NCI-H1930 (cell line): ENCODE measurements at regions not wholly inside any gene's neighbourhood (a gene's known extent, or its start where the extent isn't known, plus 50 kb on each side); places are given as distances from the start of the nearest gene placed in this dataset.
"Not testable (repeated sequence)": the region's sequence is repeated elsewhere in the genome, so short reads cannot be mapped to it uniquely, and the experiment has no call there.

Experiments used
- DNase-seq, 2 experiments: peaks; one replicate each; lab custom pipeline; 2025; lab: John Stamatoyannopoulos, UW

- DNase-seq: no peak
Measured at GRCh38 chr3:4897765-4898453, 81.3 kb upstream of the BHLHE40 start.

- no peak for DNase-seq
Measured at GRCh38 chr3:4898454-4899313, 80.6 kb upstream of the BHLHE40 start.

DNA sequence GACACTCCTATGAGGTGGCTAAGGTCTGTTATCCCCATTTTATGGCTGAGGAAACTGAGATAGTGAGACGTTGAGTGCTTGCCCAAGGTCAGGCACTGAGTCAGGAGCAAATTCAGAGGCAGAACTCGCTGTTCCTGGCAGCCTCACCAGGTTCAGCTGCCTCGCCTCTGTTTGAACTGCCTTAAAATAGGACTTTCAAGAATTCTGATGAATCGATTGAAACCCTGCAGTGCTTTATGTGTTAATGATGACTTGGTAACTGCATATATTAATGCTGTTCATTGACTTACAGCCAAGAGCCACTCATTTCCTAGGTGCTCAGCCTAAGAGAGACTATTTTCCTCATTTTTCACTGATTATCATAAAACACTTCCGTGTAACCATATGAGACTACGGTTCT lies 79.5 kb upstream of the BHLHE40 start:
- DNase-seq: no peak

GRCh38 chr3:4900298-4900697 lies 78.9 kb upstream of the BHLHE40 start:
- DNase-seq: no peak

DNA sequence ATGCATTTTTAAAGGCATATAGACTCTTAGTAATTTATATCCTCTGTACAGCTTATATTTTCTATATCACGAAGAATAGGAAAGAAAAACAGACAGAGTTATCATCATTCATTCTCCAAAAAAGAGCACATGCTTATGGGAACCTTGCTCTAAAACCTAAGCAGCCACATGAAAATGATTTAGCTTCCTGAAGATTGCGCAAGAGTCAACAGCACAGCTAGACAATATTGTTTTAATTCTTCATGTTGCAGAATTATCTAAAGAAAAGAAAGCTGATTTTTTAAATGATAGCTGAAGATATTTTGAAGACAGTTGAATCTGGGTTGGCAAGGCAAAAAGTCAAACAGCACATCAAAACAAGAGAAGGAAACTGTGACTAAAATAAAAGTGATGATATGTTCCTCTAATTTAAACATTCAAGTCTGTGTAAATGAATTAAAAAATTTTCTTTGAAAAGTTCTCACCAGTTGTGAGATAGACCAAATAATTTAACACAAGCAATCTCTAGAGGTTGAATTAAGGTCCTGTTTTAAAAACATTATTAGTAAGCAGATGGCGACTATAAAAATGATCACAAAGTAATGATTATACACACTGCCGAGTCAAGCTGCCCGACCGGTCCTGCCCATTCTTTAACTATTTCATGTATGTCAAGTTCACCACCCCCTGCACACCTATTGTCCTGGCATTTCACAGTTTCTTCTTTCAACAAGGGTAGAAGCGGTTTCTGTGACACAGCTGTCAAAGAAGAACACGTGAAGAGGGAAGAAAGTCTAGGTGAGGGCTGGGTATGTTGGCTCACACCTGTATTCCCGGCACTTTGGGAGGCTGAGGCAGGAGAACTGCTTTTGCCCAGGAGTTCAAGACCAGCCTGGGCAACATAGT lies 74.2 kb upstream of the BHLHE40 start:
- DNase-seq: no peak

DNA sequence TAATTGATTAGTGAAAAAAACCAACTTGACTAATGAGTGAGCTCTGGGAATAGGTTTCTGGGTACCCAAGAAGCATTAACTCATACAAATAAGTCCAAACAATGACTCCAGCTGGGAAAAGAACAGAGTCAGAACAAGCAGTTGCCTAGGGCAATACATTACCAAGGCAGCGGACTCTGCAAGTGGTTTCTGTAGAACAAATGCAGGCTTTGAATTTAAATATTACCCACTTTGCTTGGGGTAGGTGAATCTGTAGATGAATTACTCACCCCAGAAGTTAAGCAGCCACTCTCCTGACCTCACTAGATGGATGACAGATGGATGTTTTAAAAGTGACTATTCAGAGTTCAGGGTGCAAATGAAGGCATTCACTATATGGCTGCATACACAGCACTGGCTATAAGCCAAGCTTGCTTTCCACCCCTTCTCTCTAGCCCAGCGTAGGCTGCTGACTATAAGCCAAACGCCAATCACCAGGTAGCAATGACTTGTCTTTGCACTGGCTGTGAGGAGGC lies 73.1 kb upstream of the BHLHE40 start:
- peak in 1 of 2 experiments; percentile 24 for DNase-seq

- no peak for DNase-seq
Measured at GRCh38 chr3:4907050-4907449, 72.2 kb upstream of the BHLHE40 start.

DNA sequence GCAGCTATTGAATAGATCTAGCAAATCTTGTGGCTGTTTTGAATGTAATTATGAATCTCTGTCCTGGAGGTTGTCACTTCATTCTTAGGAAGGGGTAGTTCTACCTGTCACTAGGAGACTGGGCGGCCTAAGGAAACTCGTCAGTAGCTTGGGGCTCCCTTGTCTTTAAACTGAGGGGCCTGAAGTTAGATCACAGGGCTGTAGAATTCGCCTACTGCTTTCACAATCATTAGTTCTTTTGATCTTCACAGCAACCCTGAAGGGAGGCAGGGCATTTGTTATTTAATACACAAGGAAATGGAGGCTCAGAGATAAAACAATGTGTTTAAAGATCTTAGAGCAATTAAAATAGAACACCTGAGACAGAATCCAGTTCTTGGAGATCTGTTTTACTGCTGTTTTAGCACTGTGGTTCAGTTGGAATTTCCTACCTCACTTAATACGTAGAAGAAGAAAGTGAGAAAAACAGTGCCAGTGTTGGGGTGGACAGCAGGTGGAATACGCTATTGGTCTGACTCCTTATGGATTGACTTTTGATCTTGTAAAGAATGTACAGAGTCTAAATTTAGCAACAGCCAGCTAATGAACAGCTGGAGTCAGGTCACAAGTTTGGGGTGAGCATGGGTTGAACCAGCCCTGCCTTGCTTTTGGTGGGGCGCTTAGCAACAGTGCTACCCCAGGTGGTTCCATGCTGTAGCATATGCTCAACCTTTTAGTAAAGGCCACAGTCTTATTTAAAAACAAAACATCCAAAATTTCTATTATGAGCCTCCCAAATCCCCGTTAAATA lies 71.4 kb upstream of the BHLHE40 start:
- DNase-seq: no peak

- DNase-seq: no peak
Measured at GRCh38 chr3:4908433-4909156, 70.6 kb upstream of the BHLHE40 start.

DNA sequence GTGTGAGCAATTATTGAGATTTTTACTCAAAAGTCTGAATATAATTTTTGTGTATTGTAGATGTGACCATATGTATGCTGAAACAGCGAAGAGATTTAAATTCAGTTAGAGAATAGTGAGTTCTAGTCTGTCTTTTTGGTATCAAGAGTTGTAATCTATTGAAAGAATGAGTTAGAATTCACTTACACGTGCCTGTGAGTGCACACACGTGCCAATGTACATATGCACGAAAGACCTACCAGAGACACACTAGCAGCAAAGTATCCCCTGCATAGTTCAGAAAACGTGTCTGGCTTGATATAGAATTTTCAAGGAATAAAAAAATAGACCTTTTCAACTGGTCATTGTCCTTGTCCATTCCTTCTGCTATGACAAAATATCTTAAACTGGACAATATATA lies 64.8 kb upstream of the BHLHE40 start:
- no peak for DNase-seq

GRCh38 chr3:4921589-4921988 lies 57.6 kb upstream of the BHLHE40 start:
- DNase-seq: not testable (repeated sequence)

DNA sequence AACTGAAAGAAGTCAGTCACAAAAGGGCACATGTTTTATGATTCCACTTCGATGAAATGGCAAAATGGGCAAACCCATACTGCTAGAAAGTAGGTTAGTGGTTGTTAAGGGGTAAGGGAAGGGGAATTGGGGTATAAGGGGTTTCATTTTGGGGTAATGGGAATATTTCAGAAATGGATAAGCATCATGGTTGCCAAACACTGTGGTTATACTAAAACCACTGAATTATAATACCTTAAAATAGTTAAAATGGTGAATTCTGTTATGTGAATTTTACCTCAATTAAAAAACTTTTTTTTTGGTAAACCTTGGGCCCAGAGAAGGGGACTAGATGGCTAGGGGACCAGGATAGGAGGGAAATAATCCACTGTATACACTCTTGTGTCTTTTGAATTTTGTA lies 52.3 kb upstream of the BHLHE40 start:
- no peak for DNase-seq

DNA sequence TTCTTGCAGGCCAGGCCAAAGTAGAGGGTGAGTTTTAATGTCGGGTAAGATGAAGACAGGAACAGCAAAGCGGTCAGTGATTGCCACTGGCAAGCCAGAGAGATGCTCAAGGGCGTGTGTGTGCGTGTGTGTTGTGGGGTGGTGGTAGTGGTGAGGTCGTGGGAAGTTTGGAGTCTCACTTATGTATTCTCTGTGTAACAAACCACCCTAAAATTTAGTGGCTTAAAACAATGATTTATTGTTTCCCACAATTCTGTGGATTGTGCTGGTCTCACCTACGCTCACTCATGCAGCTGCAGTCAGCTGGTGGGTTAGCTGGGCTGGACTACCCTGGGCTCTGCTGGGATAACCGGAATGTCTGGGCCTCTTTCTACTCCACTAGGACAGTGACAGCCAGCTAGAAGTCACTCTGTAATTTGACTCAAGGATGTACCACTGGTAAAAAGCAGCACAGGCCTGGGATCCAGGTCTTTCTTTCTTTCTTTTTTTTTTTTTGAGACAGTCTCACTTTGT lies 50.9 kb upstream of the BHLHE40 start:
- DNase-seq: no peak
